Erythroblast (primary cell): ENCODE measurements at regions not wholly inside any gene's neighbourhood (a gene's known extent, or its start where the extent isn't known, plus 50 kb on each side); places are given as distances from the start of the nearest gene placed in this dataset.

Source experiments
- DNase-seq, 2 experiments: peaks; one replicate each; lab custom pipeline; 2025; lab: John Stamatoyannopoulos, UW
- GATA1 ChIP-seq: IDR thresholded peaks from 2 replicates; pipeline ENCODE4 v1.6.1; 2011; ENCODE audit warnings: low read depth, mild to moderate bottlenecking, control low read depth, low read length, moderate library complexity
- POLR2A ChIP-seq: IDR thresholded peaks from 2 replicates; pipeline ENCODE4 v1.6.1; 2011; ENCODE audit warnings: mild to moderate bottlenecking, low read length

- no peak for DNase-seq
- TF ChIP-seq POLR2A (no peak), GATA1 (no peak)
Measured at GRCh38 chr18:41724195-41724594, 230.8 kb upstream of the PIK3C3 start.

GRCh38 chr18:41721103-41721790 is 233.8 kb upstream of the PIK3C3 start:
- no peak for DNase-seq
- TF ChIP-seq POLR2A (no peak), GATA1 (no peak)

DNA sequence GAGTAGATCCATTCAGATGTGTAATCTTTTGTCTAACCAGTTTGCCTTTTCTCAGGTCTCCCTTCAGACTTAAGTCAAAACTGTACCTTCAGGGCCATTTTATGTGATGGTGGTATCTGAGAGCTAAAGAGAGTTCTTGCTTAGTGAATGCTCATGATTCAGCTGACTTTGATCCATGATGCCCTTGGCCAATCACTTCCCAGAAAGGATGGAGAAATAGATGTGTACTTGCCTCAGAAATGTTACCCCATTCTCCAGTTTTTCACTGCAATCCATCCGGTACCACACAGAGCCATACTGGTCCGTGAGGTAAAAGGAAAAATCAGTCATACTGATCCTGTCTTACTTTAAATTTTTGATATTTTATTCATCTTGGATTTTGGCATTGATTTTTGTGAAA is 234.8 kb upstream of the PIK3C3 start:
- TF ChIP-seq POLR2A = no peak
- no peak for DNase-seq

- no peak for DNase-seq
- TF ChIP-seq GATA1 (no peak), POLR2A (no peak)
Measured at GRCh38 chr18:41719808-41720207, 235.2 kb upstream of the PIK3C3 start.

- no peak for DNase-seq
- TF ChIP-seq POLR2A = no peak
- no peak for TF ChIP-seq GATA1
Measured at GRCh38 chr18:41714872-41715271, 240.2 kb upstream of the PIK3C3 start.

DNA sequence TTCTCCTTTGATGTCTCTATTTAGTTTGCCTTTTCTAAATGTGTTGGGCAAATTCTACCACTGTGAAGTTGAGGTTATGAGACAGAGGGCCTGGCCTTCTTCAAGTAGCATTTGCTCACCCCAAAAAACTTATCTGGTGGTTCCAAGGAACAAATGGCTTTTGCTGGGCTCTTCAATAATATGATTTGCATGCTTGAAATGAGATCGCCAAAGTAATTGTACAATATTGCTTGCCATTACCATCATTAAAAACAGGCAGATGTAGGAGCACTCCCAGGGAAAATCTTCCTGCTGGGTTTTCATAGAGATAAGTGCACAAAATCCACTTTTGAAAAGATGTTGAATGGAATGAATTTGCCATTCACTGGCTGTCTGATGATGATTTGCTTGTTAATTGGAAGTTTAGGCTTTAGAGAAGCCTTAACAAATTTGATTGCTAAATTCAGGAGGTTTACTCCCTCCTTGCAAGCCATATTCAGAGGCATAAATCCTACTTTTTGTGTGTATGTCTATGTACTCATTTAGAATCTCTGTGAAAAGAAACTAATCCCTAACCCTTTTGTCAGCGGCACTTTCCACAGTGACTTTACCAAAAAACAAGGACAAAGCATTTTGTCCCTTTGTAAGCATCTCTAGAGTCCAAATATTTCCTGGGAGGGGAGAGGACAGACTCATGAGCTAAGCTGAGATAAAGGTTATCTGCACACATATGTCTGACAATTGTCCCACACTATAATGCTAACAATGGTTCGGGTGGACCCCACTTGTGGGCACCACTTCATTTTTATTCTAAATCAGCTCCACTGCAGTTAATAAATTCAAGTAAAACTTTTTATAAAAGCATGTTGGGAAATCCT is 240.8 kb upstream of the PIK3C3 start:
- DNase-seq = no peak
- TF ChIP-seq GATA1 (no peak), POLR2A (no peak)

GRCh38 chr18:41706301-41706700 is 248.7 kb upstream of the PIK3C3 start:
- no peak for TF ChIP-seq GATA1
- no peak for TF ChIP-seq POLR2A
- no peak for DNase-seq

- no peak for TF ChIP-seq GATA1
- no peak for TF ChIP-seq POLR2A
- no peak for DNase-seq
Measured at GRCh38 chr18:41703744-41704530, 251.1 kb upstream of the PIK3C3 start.

DNA sequence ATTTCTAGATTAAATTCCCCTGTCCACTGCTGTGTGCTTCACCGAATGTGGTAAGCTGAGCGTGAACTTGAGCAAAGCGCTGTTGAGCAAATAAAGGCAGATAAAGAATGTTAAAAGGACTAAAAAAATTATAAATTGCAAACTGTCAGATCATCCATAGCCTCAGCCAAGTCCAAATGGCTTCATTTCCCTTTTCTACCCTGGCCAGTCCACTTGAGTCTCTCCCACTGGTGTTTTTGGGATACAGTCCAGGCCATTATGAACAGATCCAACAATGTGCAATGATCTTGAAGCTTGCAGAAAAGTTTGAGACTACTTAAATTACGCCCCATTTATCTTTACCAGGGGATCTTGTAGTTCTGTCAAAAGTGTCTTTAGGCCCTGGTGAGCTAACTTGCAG is 254.6 kb upstream of the PIK3C3 start:
- TF ChIP-seq GATA1 = no peak
- TF ChIP-seq POLR2A = no peak
- DNase-seq = no peak

GRCh38 chr18:41695441-41695840 is 259.6 kb upstream of the PIK3C3 start:
- no peak for DNase-seq
- no peak for TF ChIP-seq GATA1

GRCh38 chr18:41693008-41693407 is 262.0 kb upstream of the PIK3C3 start:
- DNase-seq = no peak
- TF ChIP-seq POLR2A = no peak
- TF ChIP-seq GATA1 = no peak

DNA sequence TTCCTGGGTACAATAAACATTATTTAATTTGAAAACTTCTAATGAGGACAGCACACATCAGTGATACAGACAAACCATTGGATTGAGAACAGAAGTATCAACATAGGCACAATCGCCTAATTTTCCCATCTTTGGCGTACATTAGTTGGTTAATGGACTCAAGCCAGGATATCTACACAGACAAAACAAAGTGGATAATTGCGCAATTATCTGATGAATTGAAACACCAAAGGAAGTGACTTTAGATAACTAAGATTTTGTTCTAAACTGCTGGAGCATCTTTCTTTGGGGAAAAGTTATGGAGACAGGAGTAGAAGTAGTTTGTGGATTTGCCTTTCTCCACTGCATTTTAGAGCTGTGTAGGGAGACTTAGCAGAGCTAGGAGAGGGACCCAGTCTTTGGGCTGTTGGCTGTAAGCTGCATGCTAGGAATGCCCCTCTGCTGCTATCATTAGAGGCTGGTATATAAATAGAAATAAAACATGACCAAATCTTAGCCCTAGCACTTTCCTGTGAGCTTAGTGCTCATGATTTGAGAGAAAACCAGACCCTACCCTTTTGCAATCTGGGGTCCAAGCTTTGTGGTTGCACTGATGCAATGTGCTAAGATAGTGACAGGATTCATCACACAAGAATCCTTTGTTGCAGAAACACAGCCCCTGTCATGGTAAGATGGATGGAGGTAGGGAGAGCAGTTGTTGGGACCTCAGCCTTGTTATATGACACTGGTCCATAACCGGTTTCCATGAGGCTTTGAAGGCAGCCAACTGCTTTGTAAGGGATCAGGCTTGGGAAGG is 264.5 kb upstream of the PIK3C3 start:
- TF ChIP-seq POLR2A (no peak), GATA1 (no peak)
- no peak for DNase-seq

DNA sequence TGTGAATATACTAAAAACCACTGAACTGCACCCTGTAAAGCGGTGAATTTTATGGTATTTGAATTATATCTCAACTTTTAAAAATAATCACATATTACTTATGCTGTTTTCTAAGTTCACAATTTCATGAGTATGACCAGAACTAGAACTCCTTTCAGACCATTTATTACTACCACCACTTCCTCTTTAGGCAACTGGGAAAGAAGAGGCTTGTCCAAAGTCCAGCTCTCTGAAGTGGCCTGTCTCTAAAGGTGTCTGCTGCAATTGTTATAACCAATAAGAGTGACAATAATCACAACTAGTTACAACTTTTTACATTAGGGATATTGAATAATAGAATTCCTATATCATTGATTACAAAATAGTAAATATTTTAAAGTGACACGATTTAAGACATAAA is 267.9 kb upstream of the PIK3C3 start:
- no peak for DNase-seq
- TF ChIP-seq POLR2A = no peak
- no peak for TF ChIP-seq GATA1
